GM18520 (cell line): ENCODE measurements at regions not wholly inside any gene's neighbourhood (a gene's known extent, or its start where the extent isn't known, plus 50 kb on each side); places are given as distances from the start of the nearest gene placed in this dataset.
A peak's percentile ranks its signal among the peaks of the same experiment; 100 is the strongest.
"Not testable (repeated sequence)": the region's sequence is repeated elsewhere in the genome, so short reads cannot be mapped to it uniquely, and the experiment has no call there.

Experiments used
- ATAC-seq: cut with Tn5 transposase; IDR thresholded peaks from one replicate; pipeline ENCODE4 v1.9.1; 2021; ENCODE audit not compliant: unreplicated experiment

GRCh38 chr4:67333664-67334063 lies 211.6 kb downstream of the CENPC start:
- no peak for ATAC-seq

DNA sequence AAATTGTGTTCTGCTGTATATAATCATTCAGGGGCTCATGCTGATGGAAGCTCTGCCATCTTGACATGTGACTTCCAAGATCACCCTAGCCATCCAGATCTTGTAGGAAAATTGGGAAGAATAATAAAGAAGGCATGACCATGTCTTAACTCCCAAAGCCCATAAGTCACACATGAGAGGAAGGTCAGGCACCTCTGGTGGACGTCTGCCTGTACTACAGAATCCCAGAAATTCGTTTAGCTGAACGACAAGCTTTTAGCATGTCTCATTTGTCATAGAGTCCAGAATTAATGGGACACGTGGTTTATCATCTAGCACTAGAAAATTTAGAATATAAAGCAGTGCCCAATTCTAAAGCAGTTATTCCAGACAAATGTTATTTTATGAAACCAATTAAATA lies 212.7 kb downstream of the CENPC start:
- peak; percentile 74 for ATAC-seq

DNA sequence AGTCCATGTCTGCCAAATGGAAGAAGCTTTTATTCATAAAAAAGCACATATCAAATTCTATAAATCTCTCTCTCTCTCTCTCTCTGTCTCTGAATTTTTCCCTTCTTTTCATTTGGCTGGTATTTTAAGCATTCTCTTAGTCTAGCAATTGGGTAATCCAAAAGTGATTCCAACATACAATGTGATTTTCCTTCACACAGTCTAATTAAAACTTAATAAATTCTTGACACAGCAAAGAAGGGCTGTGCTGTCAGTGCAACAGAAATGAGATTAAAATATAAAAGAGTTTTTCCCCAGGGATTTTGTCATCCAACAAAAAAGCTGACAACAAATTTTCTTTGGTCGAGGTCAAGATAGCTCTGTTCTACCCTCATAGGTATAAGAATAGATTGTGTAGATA lies 216.9 kb downstream of the CENPC start:
- no peak for ATAC-seq

DNA sequence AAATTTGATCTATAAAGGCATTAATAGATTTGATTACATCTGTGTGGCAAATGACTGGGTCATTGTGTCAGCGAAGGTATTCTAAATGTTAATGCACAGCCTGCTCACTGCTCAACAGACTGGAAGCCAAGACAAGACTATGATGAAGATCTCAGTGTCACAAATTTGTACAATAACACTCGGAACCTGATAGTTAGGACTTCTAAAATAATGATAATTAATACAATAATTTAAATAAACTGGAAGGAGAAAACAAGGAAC lies 217.4 kb downstream of the CENPC start:
- no peak for ATAC-seq

- ATAC-seq = peak; percentile 88
Measured at GRCh38 chr4:67327245-67328017, 217.9 kb downstream of the CENPC start.

GRCh38 chr4:67325791-67326190 lies 219.5 kb downstream of the CENPC start:
- no peak for ATAC-seq

DNA sequence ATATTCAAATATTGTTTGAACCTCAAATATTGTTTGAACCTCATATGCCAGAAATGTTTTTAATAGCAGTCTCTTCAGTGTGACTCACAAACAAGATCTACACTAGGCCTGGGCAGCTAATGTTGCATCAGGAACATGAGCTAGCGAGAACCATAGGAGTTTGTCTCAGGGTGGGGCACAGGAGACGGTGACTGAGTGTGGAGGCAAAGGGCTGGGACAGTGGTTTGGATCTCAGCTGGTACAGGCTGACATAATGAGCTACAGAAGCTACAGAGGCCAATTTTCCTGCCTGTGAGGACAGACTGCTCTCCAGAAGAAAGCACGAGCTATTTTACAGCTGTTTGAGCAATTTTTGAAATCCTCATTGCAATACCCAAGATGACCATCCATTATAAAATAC lies 224.7 kb downstream of the CENPC start:
- ATAC-seq = no peak

GRCh38 chr4:67319607-67320006 lies 225.7 kb downstream of the CENPC start:
- not testable (repeated sequence) for ATAC-seq

DNA sequence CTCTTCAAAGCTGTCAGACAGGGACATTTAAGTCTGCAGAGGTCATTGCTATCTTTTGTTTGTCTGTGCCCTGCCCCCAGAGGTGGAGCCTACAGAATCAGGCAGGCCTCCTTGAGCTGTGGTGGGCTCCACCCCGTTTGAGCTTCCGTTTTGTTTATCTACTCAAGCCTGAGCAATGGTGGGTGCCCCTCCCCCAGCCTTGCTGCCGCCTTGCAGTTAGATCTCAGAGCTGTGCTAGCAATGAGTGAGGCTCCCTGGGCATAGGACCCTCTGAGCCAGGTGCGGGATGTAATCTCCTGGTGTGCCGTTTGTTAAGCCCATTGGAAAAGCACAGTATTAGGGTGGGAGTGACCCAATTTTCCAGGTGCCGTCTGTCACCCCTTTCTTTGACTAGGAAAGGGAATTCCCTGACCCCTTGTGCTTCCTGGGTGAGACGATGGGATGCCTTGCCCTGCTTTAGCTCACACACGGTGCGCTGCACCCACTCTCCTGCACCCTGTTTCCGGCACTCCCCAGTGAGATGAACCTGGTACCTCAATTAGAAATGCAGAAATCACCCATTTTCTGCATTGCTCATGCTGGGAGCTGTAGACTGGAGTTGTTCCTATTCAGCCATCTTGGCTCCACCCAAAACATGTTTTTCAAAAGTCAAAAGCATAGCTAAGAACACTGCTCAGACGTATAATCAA lies 244.7 kb downstream of the CENPC start:
- not testable (repeated sequence) for ATAC-seq

- ATAC-seq = no peak
Measured at GRCh38 chr4:67292636-67293035, 252.7 kb downstream of the CENPC start.

DNA sequence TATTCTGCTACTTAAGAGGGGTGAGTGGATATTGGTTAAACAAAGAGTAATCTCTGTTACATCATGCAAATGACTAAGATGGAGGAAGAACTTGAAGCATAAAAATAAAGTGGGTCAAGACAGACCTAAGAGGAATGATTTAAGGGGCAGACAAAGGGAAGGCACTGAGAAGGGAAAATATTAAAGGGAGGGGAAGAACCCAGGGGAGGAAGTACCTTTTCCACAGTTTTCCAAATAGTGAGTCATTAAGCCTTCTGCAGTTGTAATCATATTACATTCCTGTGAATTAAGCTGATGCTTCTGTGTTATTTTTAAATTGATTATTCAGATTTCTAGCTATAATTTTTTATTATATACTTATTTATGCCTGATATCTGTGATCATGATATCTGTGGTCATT lies 253.3 kb downstream of the CENPC start:
- ATAC-seq = no peak

GRCh38 chr4:67291644-67292043 lies 253.7 kb downstream of the CENPC start:
- no peak for ATAC-seq

DNA sequence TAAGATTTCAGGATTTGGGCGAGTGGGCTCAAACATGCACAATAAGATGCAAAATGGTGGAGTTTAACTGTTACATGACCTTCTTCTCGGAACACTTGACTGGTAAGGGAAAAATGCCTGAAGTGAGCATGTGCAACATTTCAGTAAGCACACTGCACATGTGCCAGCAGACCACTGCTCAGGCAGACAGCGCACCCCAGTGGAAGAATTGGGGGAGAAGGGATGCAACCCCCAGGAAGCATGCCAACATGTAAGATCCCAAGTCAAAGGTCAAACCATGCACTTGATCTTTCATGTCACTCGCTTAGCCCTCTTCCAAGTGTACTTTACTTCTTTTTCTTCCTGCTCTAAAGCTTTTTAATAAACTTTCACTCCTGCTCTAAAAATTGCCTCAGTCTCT lies 256.3 kb downstream of the CENPC start:
- ATAC-seq = peak; percentile 63

GRCh38 chr4:67286724-67287123 lies 258.6 kb downstream of the CENPC start:
- ATAC-seq = no peak

- no peak for ATAC-seq
Measured at GRCh38 chr4:67282749-67283148, 262.6 kb downstream of the CENPC start.

DNA sequence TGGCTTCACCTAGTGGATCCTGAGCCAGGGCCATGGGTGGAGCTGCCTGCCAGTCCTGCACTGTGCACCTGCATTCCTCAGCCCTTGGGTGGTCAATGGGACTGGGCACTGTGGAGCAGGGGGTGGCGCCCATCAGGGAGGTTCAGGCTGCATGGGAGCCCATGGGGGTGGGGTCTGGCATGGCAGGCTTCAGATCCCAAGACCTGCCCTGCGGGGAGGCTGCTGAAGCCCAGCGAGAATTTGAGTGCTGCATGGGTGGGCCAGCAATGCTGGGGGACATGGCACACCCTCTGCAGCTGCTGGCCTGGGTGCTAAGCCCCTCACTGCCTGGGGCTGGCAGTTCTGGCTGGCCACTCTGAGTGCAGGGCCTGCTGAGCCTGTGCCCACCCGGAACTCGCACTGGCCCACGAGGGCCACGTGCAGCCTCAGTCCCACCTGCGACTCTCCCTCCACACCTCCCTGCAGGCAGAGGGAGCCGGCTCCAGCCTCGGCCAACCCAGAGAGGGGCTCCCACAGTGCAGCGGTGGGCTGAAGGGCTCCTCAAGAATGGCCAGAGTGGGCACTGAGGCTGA lies 270.0 kb downstream of the CENPC start:
- ATAC-seq = no peak

DNA sequence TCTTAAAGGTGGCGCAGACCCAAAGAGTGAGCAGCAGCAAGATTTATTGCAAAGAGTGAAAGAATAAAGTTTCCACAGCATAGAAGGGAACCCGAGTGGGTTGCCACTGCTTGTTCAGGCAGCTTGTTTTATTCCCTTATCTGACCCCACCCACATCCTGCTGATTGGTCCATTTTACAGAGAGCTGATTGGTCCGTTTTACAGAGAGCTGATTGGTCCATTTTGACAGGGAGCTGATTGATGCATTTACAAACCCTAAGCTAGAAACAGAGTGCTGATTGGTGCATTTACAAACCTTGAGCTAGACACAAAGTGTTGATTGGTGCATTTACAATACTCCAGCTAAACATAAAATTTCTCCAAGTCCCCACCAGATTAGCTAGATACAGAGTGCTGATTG lies 270.6 kb downstream of the CENPC start:
- ATAC-seq = not testable (repeated sequence)

DNA sequence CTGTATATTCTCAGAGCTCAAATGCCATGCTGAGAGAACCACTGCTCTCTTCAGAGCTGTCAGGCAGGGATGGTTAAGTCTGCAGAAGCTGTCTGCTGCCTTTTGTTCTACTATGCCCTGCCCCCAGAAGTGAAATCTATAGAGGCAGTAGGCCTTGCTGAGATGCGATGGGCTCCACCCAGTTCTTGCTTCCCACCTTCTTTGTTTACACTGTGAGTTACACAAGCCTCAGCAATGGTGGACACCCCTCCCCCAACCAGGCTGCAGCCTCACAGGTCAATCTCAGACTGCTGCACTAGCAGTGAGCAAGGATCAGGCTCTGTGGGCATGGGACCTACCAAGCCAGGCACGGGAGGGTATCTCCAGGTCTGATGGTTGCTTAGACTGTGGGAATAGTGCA lies 271.6 kb downstream of the CENPC start:
- no peak for ATAC-seq

GRCh38 chr4:67261971-67262370 lies 283.3 kb downstream of the CENPC start:
- ATAC-seq = no peak

DNA sequence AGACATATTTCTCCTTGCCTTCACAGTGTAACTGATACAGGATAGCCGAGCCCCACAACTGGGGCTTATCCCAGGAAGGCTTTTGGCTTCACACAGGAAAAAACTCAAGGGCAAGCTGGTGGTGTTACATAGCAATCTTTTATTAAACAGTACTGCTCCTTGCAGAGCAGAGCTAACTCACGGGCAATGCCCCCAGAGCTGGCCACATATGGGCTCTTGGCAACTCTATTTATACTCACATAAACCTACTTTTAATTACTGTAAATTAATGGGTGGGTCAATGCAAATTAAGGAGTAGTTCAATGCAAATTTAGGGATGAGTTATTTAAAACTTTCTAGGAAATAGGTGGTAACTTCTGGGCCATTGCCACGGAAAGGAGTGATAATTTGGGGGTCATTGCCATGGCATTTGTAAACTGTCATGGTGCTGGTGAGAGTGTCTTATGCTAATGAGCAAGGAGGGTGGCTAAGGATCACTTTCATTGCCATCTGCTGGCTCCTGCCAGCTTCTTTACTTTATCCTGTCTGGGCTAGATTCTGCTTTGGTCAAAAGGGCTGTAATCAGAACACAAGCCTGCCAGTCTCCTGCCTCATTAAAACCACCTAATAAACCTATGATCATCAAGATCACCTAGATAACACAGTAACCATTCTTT lies 288.8 kb downstream of the CENPC start:
- no peak for ATAC-seq

DNA sequence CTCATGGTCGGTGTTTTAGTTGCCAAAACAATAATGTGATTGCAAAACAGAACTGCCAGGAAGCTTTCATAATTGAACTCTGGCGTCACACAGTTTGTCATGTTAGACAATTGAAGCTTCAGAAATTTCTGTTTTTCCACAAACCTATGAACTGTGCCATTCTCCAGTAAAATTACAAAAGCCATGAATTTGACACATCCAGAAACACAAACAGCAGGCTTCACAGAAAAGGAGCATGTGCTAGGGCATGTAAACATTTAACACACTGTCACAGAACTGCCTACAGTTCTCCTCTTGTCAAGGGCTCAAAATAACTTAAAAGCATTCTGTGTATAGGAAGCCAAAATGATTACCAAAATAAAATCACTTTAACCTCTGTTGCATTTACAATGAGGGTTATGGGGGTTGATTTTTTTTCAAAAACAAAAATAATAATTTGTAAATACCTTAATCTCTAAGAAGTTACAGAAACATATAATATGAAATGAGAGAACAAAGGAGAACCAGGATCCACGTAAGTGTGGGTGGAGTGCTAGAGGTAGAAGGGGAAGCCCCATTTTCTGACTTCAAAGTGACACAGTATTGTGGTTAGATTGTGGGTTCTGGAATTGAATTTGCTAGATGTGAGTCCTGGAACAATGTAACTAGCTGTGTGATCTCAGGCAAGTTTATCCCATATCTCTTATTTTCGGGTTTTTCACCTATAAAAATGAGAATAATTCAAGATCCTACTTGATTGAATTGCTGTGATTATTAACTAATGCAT lies 295.0 kb downstream of the CENPC start:
- ATAC-seq = no peak
